Iris pigment epithelial cell (primary cell): ENCODE measurements at regions not wholly inside any gene's neighbourhood (a gene's known extent, or its start where the extent isn't known, plus 50 kb on each side); places are given as distances from the start of the nearest gene placed in this dataset.
"Not testable (repeated sequence)": the region's sequence is repeated elsewhere in the genome, so short reads cannot be mapped to it uniquely, and the experiment has no call there.

Source experiments
- DNase-seq: peaks from one replicate; pipeline ENCODE4 v3.0.0-alpha.2; 2011; ENCODE audit warnings: low read depth

- DNase-seq: peak; percentile 73
These were observed 155.4 kb downstream of the DIO2 start for GRCh38 chr14:80055667-80056496.

- DNase-seq: peak; percentile 39
These were observed 156.1 kb downstream of the DIO2 start for GRCh38 chr14:80055226-80055625.

- no peak for DNase-seq
These were observed 157.3 kb downstream of the DIO2 start for GRCh38 chr14:80054020-80054419.

GRCh38 chr14:80049055-80049454, 162.2 kb downstream of the DIO2 start:
- no peak for DNase-seq

- peak; percentile 30 for DNase-seq
These were observed 163.5 kb downstream of the DIO2 start for GRCh38 chr14:80047761-80048160.

GRCh38 chr14:80037349-80037748, 174.0 kb downstream of the DIO2 start:
- DNase-seq: no peak

GRCh38 chr14:80024417-80024816, 186.9 kb downstream of the DIO2 start:
- no peak for DNase-seq

- not testable (repeated sequence) for DNase-seq
These were observed 192.8 kb downstream of the DIO2 start for GRCh38 chr14:80018476-80018875.

GRCh38 chr14:80017795-80018194, 193.5 kb downstream of the DIO2 start:
- DNase-seq: no peak

GRCh38 chr14:80010245-80010644, 201.1 kb downstream of the DIO2 start:
- DNase-seq: not testable (repeated sequence)

- no peak for DNase-seq
These were observed 205.7 kb downstream of the DIO2 start for GRCh38 chr14:80005561-80005960.

- no peak for DNase-seq
These were observed 206.4 kb downstream of the DIO2 start for GRCh38 chr14:80004871-80005270.

- DNase-seq: peak; percentile 70
These were observed 208.2 kb downstream of the DIO2 start for GRCh38 chr14:80003138-80003537.

- no peak for DNase-seq
These were observed 213.6 kb downstream of the DIO2 start for GRCh38 chr14:79997509-79998208.

- DNase-seq: no peak
These were observed 218.7 kb downstream of the DIO2 start for GRCh38 chr14:79992407-79993198.

GRCh38 chr14:79991866-79992265, 219.4 kb downstream of the DIO2 start:
- no peak for DNase-seq

- no peak for DNase-seq
These were observed 221.3 kb downstream of the DIO2 start for GRCh38 chr14:79989990-79990389.

GRCh38 chr14:79986251-79986650, 225.1 kb downstream of the DIO2 start:
- peak; percentile 28 for DNase-seq

- DNase-seq: peak; percentile 9
These were observed 239.1 kb downstream of the DIO2 start for GRCh38 chr14:79972230-79972629.

- peak; percentile 53 for DNase-seq
These were observed 240.0 kb downstream of the DIO2 start for GRCh38 chr14:79971330-79971729.

- DNase-seq: peak; percentile 6
These were observed 243.9 kb downstream of the DIO2 start for GRCh38 chr14:79967453-79967852.

GRCh38 chr14:79967001-79967400, 244.3 kb downstream of the DIO2 start:
- DNase-seq: peak; percentile 14

- peak; percentile 18 for DNase-seq
These were observed 245.4 kb downstream of the DIO2 start for GRCh38 chr14:79965896-79966295.
